Prostate gland (tissue), 2 donors: ENCODE measurements at regions not wholly inside any gene's neighbourhood (a gene's known extent, or its start where the extent isn't known, plus 50 kb on each side); places are given as distances from the start of the nearest gene placed in this dataset.

Experiments used
- DNase-seq: peaks from one replicate; pipeline ENCODE4 v3.0.0-alpha.2; 2019; ENCODE audit warnings: low spot score
- H3K27ac ChIP-seq, 2 donors: fragments of 200-600 bp; sonication (generic); 2 replicates each; pipeline ENCODE4 v1.5.1; 2017 to 2019
- H3K27me3 ChIP-seq: fragments of 200-600 bp; sonication (generic); replicated peaks from 2 replicates; pipeline ENCODE4 v1.5.1; 2019; ENCODE audit not compliant: insufficient read depth
- H3K36me3 ChIP-seq, 2 donors: fragments of 200-600 bp; sonication (generic); 1 replicate in 1 of 2; 2 replicates in 1 of 2; pipeline versions ENCODE4 v1.5.1 to v1.8.1; 2017 to 2019
- H3K4me1 ChIP-seq: fragments of 200-600 bp; sonication (generic); replicated peaks from 2 replicates; pipeline ENCODE4 v1.5.1; 2019
- H3K4me3 ChIP-seq, 2 donors: fragments of 200-600 bp; sonication (generic); 2 replicates each; pipeline ENCODE4 v1.5.1; 2017 to 2019
- H3K9me3 ChIP-seq: fragments of 200-600 bp; sonication (generic); 2 replicates; pipeline ENCODE4 v1.5.1; 2017
- CTCF ChIP-seq, 4 experiments: fragments of 200-600 bp in 2 of 4; fragments of 450-650 bp in 2 of 4; sonication (generic) in 2 of 4; IDR thresholded peaks; 1 replicate in 3 of 4; 2 replicates in 1 of 4; pipeline ENCODE4 v1.5.1; 2016 to 2019; ENCODE audit warnings: antibody characterized with exemption in 4 of 4, mild to moderate bottlenecking in 2 of 4, moderate library complexity in 2 of 4
- POLR2A ChIP-seq: fragments of 450-650 bp; IDR thresholded peaks from one replicate; pipeline ENCODE4 v1.6.1; 2016; ENCODE audit warnings: antibody characterized with exemption, mild to moderate bottlenecking
- POLR2AphosphoS5 ChIP-seq: sonication (generic); formaldehyde crosslinking; IDR thresholded peaks from one replicate; pipeline ENCODE4 v1.6.1; 2017; ENCODE audit warnings: antibody characterized with exemption
- WGBS: methylation state at CpG from one replicate; pipeline ENCODE4 v1.1.5; 2018; 5-methylcytosine and 5-hydroxymethylcytosine counted together
- intact Hi-C: fragments of 100-400 bp; cut with DNase I; formaldehyde crosslinking; loops from one replicate; pipeline ENCODE4 v1.14.2; 2022

- Histone ChIP-seq H3K9me3 (no peaks in the 10 kb centered on the region), H3K4me3 (no peak overlapping the region), H3K36me3 (no peaks in the 10 kb centered on the region), H3K27me3 (peaks cover 26% of the 10 kb centered on the region), H3K27ac (no peak overlapping the region), H3K4me1 (no peaks in the 10 kb centered on the region)
- DNase-seq, result no peak
- intact Hi-C loops, result no loop called here
- TF ChIP-seq CTCF (IDR thresholded peaks at IDR 0.05), result no peak
- no peak for TF ChIP-seq POLR2AphosphoS5
- no peak for TF ChIP-seq POLR2A
- 70% methylated on average over 8 of the region's 8 CpGs for WGBS
These were observed 81.5 kb upstream of the NKX1-1 start for GRCh38 chr4:1487761-1488160.

- intact Hi-C loops, result no loop called here
- DNase-seq, result no peak
- no peaks in the 10 kb centered on the region for H3K9me3 ChIP-seq
- TF ChIP-seq POLR2AphosphoS5, result no peak
- no peak for TF ChIP-seq CTCF (IDR thresholded peaks at IDR 0.05)
- no peak for TF ChIP-seq POLR2A
- H3K4me3 ChIP-seq, result no peak overlapping the region
- no peak overlapping the region for H3K27ac ChIP-seq
- peaks cover 25% of the 10 kb centered on the region for H3K27me3 ChIP-seq
- no peaks in the 10 kb centered on the region for H3K36me3 ChIP-seq
- 93% methylated on average over 9 of the region's 9 CpGs for WGBS
- H3K4me1 ChIP-seq, result no peaks in the 10 kb centered on the region
These were observed 80.9 kb upstream of the NKX1-1 start for GRCh38 chr4:1487106-1487505.

- no peaks in the 10 kb centered on the region for H3K4me1 ChIP-seq
- DNase-seq, result no peak
- H3K27ac ChIP-seq, result no peak overlapping the region
- H3K4me3 ChIP-seq, result no peak overlapping the region
- intact Hi-C loops, result no loop called here
- TF ChIP-seq POLR2A (no peak), CTCF (IDR thresholded peaks at IDR 0.05) (no peak), POLR2AphosphoS5 (no peak)
- H3K36me3 ChIP-seq, result no peaks in the 10 kb centered on the region
- H3K9me3 ChIP-seq, result no peaks in the 10 kb centered on the region
- H3K27me3 ChIP-seq, result peaks cover 13% of the 10 kb centered on the region
These were observed 79.0 kb upstream of the NKX1-1 start for GRCh38 chr4:1485280-1485679.

- 78% methylated on average over 1 of the region's 1 CpG for WGBS
- Histone ChIP-seq H3K27ac (no peak overlapping the region), H3K4me1 (no peaks in the 10 kb centered on the region), H3K4me3 (no peak overlapping the region), H3K27me3 (no peaks in the 10 kb centered on the region), H3K9me3 (no peaks in the 10 kb centered on the region), H3K36me3 (no peaks in the 10 kb centered on the region)
- intact Hi-C loops, result no loop called here
- DNase-seq, result no peak
- TF ChIP-seq CTCF (IDR thresholded peaks at IDR 0.05) (no peak), POLR2AphosphoS5 (no peak), POLR2A (no peak)
These were observed 74.5 kb upstream of the NKX1-1 start for GRCh38 chr4:1480720-1481119.

- no peak overlapping the region for H3K4me3 ChIP-seq
- no peaks in the 10 kb centered on the region for H3K4me1 ChIP-seq
- H3K9me3 ChIP-seq, result no peaks in the 10 kb centered on the region
- peaks cover 2% of the 10 kb centered on the region for H3K27me3 ChIP-seq
- no peak for DNase-seq
- TF ChIP-seq CTCF (IDR thresholded peaks at IDR 0.05) (no peak), POLR2A (no peak), POLR2AphosphoS5 (no peak)
- no peak overlapping the region for H3K27ac ChIP-seq
- 90% methylated on average over 10 of the region's 10 CpGs for WGBS
- H3K36me3 ChIP-seq, result no peaks in the 10 kb centered on the region
- intact Hi-C loops, result no loop called here
These were observed 73.2 kb upstream of the NKX1-1 start for GRCh38 chr4:1479454-1479853.
